HG03575 (cell line): ENCODE measurements at regions not wholly inside any gene's neighbourhood (a gene's known extent, or its start where the extent isn't known, plus 50 kb on each side); places are given as distances from the start of the nearest gene placed in this dataset.
"Not testable (repeated sequence)": the region's sequence is repeated elsewhere in the genome, so short reads cannot be mapped to it uniquely, and the experiment has no call there.

ENCODE experiments used
- ATAC-seq: cut with Tn5 transposase; IDR thresholded peaks from one replicate; pipeline ENCODE4 v1.9.1; 2021; ENCODE audit not compliant: unreplicated experiment, insufficient number of reproducible peaks, low FRiP score; ENCODE audit errors: extremely low read depth

DNA sequence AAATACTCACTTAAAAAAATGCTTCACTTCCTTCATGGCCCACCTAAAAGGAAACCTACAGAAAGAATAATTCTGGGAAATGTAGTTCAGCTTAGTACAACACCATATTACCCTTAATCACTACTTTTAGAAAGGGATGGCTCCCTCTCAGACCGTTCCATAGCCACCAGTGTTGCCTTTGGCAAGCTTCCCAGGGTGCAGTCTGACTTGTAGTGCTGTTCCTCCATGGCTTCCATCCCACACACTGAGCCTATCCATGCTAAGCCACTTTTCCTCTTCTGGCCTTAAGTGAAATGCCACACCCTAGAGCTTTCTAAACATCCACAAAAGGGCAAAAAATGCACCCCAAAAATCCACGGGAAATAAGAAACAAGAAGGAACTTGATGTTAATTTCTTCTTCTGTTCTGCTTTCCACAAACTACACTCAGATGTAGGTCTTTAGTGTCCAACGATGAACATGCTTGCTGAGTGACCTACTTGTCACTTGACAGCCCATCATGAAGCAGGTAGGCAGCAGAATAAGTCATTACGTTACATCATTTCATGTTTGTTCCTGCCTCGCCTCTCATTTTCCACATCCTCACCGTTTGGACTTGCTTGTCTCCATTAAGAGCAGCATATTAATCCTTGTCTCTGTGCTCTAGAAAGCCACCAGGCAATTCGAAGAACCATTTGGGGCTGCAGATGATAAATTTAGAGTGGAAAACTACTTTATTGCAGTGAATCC, 391.1 kb upstream of the GRAMD2B start:
- no peak for ATAC-seq

GRCh38 chr5:126043688-126044087, 379.5 kb upstream of the GRAMD2B start:
- no peak for ATAC-seq

DNA sequence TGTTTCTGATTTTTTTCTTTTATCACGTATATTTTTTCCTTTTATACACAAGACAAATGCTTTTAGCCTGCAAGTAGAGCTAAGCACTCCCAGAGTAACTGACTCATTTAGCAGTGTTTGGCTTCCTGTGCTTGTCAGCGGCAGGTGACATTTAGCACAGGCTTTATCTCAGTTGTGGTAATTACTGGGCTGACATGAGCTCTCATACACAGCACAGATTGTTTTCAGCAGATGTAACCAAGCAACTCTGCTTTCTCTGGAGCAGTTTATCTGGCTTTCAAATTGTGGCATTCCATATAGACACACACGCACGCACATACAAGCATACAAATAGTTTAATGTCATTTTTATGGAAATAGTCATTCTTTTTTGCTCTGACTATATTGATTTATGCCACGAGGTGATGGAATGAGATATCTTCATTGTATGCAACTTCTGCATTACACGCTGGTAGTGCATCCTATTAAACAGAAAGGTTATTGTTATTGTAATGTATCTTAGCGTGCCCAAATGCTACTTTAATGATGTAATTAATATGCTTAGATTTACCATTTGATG, 379.0 kb upstream of the GRAMD2B start:
- ATAC-seq: no peak

DNA sequence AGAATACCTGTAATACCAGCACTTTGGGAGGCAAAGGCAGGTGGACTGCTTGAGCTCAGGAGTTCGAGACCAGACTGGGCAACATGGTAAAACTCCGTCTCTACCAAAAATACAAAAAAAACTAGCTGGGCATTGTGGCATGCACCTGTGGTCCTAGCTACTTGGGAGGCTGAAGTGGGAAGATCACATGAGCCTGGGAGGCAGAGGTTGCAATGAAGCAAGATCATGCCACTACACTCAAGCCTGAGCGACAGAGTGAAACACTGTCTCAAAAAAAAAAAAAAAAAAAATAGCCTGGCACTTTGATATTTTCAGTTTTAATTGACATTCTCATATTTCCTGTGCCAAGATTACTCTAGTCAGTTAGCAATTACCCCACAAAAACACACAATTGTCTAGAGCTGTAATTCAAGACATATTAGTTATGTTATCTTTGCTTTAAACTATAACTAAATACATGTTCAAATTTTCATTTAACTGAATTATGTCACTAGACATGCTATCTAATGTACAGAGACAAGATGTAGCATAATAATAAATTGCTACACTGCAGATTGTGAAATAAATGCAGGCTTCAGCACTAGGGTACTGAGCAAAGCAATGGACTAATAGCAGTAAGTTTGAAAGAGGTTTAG, 378.2 kb upstream of the GRAMD2B start:
- ATAC-seq: no peak

DNA sequence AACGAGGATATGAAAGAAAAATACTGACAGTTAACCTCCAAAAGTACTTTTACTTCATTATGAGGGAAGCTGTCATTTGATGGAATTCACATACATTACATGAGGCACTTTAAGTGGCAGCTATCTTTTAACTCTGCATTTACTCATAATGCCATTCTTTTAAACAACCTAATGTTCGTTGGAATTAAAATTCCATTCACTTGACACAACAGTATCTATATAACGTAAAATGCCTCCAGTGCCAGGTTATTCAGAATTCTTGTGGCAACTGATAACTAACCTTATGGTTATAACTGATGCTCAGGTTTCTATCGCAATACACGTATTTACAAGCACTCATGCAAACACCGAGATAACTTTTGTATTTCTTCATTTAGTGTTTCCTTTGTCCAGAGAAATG, 376.9 kb upstream of the GRAMD2B start:
- no peak for ATAC-seq

DNA sequence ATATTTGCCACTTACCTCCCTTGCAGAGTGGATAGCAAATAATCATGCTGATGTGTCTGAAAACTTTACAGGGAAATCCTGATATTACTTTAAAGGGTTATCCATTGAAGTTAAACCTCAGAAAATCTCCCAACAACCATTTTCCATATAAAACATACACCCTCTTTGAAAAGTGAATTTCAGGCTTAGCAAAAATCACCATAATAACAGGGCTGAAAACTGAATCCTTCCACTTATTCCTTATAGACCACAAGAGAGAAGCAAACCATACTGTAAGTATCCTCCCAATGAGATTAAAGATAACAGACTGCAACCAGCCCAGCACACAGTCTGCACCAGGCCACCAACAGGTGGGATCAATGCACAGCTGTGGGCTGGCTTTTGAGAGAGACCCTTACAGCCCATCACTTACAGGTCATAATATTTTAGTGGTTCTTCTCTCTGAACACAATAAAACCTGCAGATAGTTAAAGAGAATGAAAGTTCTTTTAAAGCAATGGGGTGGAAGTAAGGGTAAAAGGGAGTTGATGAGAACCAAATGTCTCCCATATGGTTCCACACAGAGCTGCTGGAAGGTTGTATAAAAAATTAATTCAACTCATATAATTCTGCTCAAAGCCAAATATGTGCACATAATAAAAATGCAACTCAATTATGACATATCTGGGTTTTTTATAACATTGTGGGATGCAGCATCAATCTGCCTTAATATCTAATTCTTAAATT, 376.2 kb upstream of the GRAMD2B start:
- ATAC-seq: no peak

DNA sequence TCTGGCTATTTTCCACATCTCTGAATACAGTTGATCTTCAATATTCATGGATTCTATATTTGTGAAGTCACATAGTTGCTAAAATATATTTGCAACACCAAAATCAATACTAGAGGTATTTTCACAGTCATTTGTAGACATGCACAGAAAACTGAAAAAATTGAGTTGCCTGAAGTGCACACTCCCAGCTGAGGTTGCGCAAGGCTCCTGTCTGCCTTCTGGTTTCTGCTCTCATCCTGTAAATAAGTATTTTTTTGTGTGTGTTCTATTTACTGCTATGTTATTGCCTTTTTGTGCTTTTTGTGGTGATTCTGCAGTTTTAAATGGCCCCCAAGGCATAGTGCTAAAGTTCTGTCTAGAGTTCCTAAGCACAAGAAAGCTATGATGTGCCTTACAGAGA, 371.1 kb upstream of the GRAMD2B start:
- no peak for ATAC-seq

DNA sequence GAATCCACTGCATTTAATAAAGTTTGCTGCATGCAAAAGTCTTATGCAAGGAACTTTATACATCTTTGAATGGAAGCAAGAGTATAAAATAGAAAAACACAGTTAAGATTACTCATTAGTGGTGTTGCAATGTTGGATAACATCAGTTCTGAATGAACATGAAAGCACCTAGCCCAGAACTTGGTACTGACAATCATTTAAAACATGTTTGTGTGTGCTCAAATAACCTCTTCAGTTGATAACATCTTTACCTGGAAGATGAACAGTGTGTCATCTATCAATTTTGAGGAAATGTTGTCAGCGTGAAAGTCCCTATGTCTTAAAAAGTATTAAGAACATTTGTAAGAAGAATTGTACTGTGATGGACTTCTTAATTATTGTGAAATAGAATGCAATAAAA, 370.4 kb upstream of the GRAMD2B start:
- no peak for ATAC-seq

- no peak for ATAC-seq
These were observed 369.6 kb upstream of the GRAMD2B start for GRCh38 chr5:126053630-126054029.

DNA sequence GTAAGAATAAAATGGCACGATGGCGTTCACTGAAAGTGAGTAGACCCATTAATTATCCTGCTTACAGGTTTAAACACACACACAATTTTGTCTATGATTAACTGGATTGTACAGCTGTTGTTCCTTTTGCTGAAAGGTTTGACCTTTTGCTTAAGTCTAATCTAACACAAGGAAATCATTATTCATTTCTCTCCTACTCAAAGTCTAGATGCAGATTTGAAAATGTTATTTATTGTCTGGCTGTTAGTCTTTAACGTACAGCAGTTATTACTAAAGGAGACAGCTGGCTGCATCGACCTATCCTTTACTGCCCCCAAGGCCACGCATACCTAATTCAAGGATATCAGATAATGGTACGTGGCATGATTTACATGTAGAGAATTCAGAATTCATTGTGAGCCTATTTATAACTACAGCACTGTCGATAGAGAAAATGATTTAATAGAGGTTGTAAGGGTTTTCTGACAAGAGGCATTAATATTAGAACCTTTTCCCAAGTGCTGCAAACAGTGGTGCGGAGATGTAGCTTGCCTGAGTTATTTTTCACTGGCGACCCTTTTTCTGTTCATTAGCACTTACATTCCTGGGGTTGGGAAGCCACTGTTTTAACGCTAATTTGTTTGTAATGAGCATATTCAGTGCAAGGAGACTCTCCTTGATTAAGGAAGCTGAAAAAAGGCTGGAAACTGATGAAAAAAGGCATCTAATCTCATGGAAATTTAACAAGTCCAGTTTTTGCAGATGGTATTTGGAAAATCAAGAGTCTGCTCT, 368.4 kb upstream of the GRAMD2B start:
- ATAC-seq: no peak

GRCh38 chr5:126055348-126055729, 367.9 kb upstream of the GRAMD2B start:
- ATAC-seq: no peak

GRCh38 chr5:126056352-126056751, 366.9 kb upstream of the GRAMD2B start:
- no peak for ATAC-seq

DNA sequence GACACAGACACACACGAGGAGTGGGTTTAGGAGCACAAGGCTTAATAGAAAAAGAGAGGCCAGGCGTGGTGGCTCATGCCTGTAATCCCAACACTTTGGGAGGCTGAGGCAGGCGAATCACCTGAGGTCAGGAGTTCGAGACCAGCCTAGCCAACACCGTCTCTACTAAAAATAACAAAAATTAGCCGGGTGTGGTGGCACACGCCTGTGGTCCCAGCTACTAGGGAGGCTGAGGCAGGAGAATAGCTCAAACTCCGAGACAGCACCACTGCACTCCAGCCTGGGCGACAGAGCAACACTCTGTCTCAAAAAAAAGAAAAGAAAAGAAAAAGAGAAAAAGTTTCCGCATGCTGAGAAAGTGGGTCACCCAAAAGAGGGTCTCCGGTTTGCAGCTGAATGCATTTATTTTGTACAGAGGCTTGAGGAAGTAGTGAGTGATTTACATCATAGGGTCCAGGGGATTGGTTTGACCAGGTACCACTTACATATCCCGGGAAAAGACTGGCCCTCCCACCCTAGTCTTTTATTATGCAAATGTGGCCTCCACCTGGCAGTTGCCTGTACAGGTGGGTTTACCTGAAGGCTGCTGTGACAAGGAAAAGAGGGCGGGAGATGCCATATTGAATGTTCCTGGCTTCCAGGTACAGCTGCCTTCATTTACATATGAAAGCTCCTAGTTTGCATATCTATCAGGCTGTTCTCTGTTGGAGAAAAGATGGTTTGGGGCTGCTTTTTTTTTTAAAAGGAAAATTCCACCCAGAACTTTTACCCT, 366.2 kb upstream of the GRAMD2B start:
- ATAC-seq: no peak

DNA sequence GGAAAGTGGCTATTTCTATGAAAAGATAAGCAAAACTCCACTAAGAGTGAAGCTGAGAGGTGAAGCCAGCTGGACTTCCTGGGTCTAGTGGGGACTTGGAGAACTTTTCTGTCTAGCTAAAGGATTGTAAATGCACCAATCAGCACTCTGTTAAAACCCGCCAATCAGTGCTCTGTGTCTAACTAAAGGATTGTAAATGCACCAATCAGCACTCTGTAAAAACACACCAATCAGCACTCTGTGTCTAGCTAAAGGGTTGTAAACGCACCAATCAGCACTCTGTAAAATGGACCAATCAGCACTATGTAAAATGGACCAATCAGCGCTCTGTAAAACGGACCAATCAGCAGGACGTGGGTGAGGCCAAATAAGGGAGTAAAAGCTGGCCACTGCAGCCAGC, 364.8 kb upstream of the GRAMD2B start:
- ATAC-seq: not testable (repeated sequence)

DNA sequence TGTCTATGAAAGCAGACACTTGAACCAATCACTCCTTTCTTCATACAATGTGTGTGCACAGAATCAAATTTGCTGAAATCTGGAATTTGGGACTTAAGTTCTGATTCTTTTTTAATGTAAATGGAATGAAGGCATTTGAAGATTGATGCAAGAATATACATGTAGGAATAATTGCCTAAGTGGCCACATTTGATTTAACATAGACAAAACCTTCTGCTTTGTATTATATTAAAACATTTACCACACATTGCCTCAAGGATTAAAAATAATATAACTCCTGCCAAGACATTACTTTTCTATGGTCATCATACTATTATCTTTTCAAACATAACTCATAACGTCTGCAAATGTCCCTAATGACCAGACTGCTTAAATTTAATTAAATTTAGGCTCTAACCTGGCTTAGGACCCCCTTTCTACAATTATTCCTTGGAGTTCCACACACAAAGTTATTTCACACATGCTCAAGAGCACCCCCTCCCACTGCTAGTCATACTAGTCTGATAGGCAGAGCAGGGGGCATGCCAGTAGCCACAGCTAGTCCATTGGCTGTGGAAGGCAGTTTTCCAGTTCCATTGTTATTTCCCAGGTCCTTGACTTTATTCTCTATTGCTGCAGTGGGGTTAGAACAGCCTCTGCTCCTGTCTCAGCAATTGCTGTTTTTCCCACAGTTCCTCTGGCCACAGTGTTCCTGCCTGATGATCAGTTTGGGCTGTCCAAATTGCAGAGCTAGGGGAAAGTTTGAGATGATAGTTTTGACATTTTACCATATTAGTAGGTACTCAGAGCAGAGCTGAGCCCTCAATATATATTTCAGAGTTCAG, 360.6 kb upstream of the GRAMD2B start:
- ATAC-seq: no peak

DNA sequence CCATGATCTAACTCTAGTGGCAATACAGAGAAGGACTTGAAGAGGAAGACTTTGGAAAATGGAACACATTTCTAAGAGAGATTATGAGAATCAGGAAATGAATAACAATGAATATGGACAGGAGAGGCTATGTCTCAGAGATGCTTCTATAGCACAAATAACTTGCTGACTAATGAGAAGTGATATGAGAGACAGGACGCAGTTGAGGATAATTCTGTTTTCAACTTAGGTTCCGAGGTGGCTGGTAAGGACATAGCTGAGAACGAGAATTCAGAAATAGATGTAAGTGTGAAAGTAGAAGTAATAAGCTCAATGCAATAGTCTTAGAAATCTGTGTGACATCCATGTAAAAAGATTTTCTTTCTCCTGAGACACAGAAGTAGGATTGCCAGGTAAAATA, 358.1 kb upstream of the GRAMD2B start:
- no peak for ATAC-seq

DNA sequence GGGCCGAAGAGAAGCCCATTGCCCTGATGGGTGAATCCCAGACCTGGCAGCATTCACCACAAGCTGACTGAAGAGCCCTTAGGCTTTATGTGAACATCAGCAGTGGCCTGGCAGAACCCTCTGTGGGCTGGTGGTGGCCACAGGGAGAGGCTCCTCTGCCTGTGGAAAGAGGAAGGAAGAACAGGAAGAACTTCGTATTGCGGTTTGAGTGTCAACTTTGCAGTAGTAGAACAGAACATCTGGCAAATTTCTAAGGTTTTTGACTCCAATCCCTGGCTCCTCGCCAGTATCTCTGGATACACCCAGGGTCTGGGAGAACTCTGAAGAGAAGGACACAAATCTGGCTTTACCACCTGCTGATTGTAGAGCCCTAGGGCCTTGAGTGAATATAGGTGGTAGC, 356.4 kb upstream of the GRAMD2B start:
- ATAC-seq: no peak

GRCh38 chr5:126067404-126067803, 355.8 kb upstream of the GRAMD2B start:
- no peak for ATAC-seq
